ENCODE measurements at regions not wholly inside any gene's neighbourhood (a gene's known extent, or its start where the extent isn't known, plus 50 kb on each side); places are given as distances from the start of the nearest gene placed in this dataset.
A peak's percentile ranks its signal among the peaks of the same experiment; 100 is the strongest.
"Not testable (repeated sequence)": the region's sequence is repeated elsewhere in the genome, so short reads cannot be mapped to it uniquely, and the experiment has no call there.

DNA sequence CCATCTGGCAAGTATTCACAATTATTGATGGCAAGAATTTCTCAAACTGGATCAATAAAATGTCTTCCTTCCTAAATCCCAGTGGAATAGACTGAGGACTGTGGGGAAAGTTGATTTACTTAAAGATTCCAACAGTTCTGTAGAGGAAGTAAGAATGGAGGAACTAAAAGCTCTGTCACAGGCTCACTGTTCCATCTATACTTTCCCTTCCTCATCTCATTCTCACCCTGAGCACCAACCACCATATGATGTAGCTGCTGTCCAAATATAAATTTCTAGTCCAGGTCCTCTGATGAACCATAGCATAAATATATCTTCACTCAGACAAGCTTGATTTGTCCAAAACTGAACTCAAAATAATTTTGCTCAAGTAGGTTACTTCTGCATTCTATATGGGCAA is 786.9 kb downstream of the TTLL7 start:
- not testable (repeated sequence) for H3K18ac ChIP-seq (ENCODE audit: low read length); H2BK120ac ChIP-seq (ENCODE audit: insufficient read depth, low read length, poor library complexity); H3K4me2 ChIP-seq (ENCODE audit: low read length); H3K9ac ChIP-seq (ENCODE audit: low read length); H3K79me2 ChIP-seq (ENCODE audit: control insufficient read depth, insufficient read depth, low read length, poor library complexity); H3K9me3 ChIP-seq (ENCODE audit: insufficient read depth, low read depth, low read length); H3K4me3 ChIP-seq (ENCODE audit: low read depth, low read length); H2AK5ac ChIP-seq (ENCODE audit: low read length); H3K79me1 ChIP-seq (ENCODE audit: low read length); H2AFZ ChIP-seq (ENCODE audit: insufficient read depth, low read length, poor library complexity); H3K14ac ChIP-seq (ENCODE audit: low read length); H2BK5ac ChIP-seq (ENCODE audit: low read depth, low read length, poor library complexity); H3K27ac ChIP-seq (ENCODE audit: low read depth, low read length); H3K4me1 ChIP-seq (ENCODE audit: control insufficient read depth in 1 of 2, insufficient read depth in 2 of 2, low read length in 2 of 2); H4K12ac ChIP-seq (ENCODE audit: low read depth, low read length); H4K91ac ChIP-seq (ENCODE audit: low read depth, low read length); H3K27me3 ChIP-seq (ENCODE audit: insufficient read depth, low read length); H2BK12ac ChIP-seq (ENCODE audit: low read length); H3K23ac ChIP-seq (ENCODE audit: low read length); DNase-seq; H3K4ac ChIP-seq (ENCODE audit: low read depth, low read length); H4K8ac ChIP-seq (ENCODE audit: low read depth, low read length); H3K36me3 ChIP-seq (ENCODE audit: control insufficient read depth in 1 of 2, insufficient read depth in 2 of 2, low read length in 2 of 2)

DNA sequence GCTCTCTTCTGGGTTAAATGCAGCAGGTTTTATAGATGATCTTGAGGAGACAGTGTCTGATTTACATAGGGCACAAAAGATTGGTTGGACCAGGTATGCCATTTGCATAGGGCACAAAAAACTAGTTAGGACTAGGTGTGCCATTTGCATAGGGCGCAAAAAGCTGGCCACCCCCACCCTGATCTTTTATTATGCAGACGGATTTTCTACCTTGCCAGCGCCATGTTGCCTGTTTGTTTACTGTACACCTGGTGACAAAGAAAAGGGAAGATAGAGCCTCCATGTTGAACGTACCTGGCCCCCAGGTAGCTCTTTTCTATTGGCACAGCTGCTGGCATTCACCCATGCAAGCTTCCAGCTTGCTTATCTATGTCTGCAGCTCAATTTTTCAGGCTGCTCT is 790.4 kb downstream of the TTLL7 start:
- not testable (repeated sequence) for H3K79me2 ChIP-seq (ENCODE audit: control insufficient read depth, insufficient read depth, low read length, poor library complexity); H2AK5ac ChIP-seq (ENCODE audit: low read length); H3K36me3 ChIP-seq (ENCODE audit: control insufficient read depth in 1 of 2, insufficient read depth in 2 of 2, low read length in 2 of 2); H3K4me3 ChIP-seq (ENCODE audit: low read depth, low read length); H3K23ac ChIP-seq (ENCODE audit: low read length); H3K18ac ChIP-seq (ENCODE audit: low read length); H4K8ac ChIP-seq (ENCODE audit: low read depth, low read length); H3K4me1 ChIP-seq (ENCODE audit: control insufficient read depth in 1 of 2, insufficient read depth in 2 of 2, low read length in 2 of 2); H3K79me1 ChIP-seq (ENCODE audit: low read length); DNase-seq; H3K9me3 ChIP-seq (ENCODE audit: insufficient read depth, low read depth, low read length); H4K12ac ChIP-seq (ENCODE audit: low read depth, low read length); H3K9ac ChIP-seq (ENCODE audit: low read length); H3K4me2 ChIP-seq (ENCODE audit: low read length); H3K27me3 ChIP-seq (ENCODE audit: insufficient read depth, low read length); H2BK5ac ChIP-seq (ENCODE audit: low read depth, low read length, poor library complexity); H3K27ac ChIP-seq (ENCODE audit: low read depth, low read length); H2BK12ac ChIP-seq (ENCODE audit: low read length); H4K91ac ChIP-seq (ENCODE audit: low read depth, low read length); H2AFZ ChIP-seq (ENCODE audit: insufficient read depth, low read length, poor library complexity); H3K4ac ChIP-seq (ENCODE audit: low read depth, low read length); H3K14ac ChIP-seq (ENCODE audit: low read length); H2BK120ac ChIP-seq (ENCODE audit: insufficient read depth, low read length, poor library complexity)
- no CpG with 5 or more reads among the region's 4 CpGs for WGBS (ENCODE audit: extremely low coverage, insufficient coverage, insufficient read length)

DNA sequence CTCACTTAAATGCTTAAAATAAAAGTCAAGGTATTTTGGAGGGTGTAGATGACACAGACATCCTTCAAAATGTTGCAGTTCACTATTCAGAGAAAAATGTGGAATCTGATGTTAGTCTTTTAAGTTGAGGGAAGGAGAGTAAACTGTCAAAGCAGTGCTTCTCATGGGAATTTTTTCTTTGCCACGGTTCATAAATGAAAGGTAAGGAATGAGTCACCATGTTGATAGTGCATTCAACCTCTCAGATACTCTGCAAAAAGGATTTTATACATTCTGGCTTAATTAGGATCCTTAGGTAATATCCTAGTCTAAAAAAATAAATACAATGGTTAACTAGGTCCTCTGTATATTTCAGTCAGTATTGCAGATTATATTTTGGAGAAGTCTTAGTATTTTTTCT is 804.3 kb downstream of the TTLL7 start:
- not testable (repeated sequence) for H2AK5ac ChIP-seq (ENCODE audit: low read length); H3K4ac ChIP-seq (ENCODE audit: low read depth, low read length); H3K27ac ChIP-seq (ENCODE audit: low read depth, low read length); H2BK5ac ChIP-seq (ENCODE audit: low read depth, low read length, poor library complexity); H4K91ac ChIP-seq (ENCODE audit: low read depth, low read length); H2BK12ac ChIP-seq (ENCODE audit: low read length); H3K4me3 ChIP-seq (ENCODE audit: low read depth, low read length); H3K36me3 ChIP-seq (ENCODE audit: control insufficient read depth in 1 of 2, insufficient read depth in 2 of 2, low read length in 2 of 2); H3K9me3 ChIP-seq (ENCODE audit: insufficient read depth, low read depth, low read length); H3K14ac ChIP-seq (ENCODE audit: low read length); H3K79me2 ChIP-seq (ENCODE audit: control insufficient read depth, insufficient read depth, low read length, poor library complexity); H2AFZ ChIP-seq (ENCODE audit: insufficient read depth, low read length, poor library complexity); H4K8ac ChIP-seq (ENCODE audit: low read depth, low read length); H2BK120ac ChIP-seq (ENCODE audit: insufficient read depth, low read length, poor library complexity); DNase-seq; H3K9ac ChIP-seq (ENCODE audit: low read length); H4K12ac ChIP-seq (ENCODE audit: low read depth, low read length); H3K18ac ChIP-seq (ENCODE audit: low read length); H3K79me1 ChIP-seq (ENCODE audit: low read length); H3K4me2 ChIP-seq (ENCODE audit: low read length); H3K23ac ChIP-seq (ENCODE audit: low read length); H3K4me1 ChIP-seq (ENCODE audit: control insufficient read depth in 1 of 2, insufficient read depth in 2 of 2, low read length in 2 of 2); H3K27me3 ChIP-seq (ENCODE audit: insufficient read depth, low read length)
- no CpG with 5 or more reads among the region's 1 CpG for WGBS (ENCODE audit: extremely low coverage, insufficient coverage, insufficient read length)

DNA sequence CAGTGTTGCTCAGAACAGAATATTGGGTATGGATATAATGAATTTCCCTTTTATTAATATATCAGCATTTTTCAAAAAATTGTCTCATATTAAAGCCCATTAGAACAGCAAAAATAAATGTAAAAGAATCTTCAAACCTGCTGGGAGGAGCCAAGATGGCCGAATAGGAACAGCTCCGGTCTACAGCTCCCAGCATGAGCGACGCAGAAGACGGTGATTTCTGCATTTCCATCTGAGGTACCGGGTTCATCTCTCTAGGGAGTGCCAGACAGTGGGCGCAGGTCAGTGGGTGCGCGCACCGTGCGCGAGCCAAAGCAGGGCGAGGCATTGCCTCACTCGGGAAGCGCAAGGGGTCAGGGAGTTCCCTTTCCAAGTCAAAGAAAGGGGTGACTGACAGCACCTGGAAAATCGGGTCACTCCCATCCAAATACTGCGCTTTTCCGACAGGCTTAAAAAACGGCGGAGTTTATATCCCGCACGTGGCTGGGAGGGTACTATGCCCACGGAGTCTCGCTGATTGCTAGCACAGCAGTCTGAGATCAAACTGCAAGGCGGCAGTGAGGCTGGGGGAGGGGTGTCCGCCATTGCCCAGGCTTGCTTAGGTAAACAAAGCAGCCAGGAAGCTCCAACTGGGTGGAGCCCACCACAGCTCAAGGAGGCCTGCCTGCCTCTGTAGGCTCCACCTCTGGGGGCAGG is 816.8 kb downstream of the TTLL7 start:
- not testable (repeated sequence) for H3K79me1 ChIP-seq (ENCODE audit: low read length); H2AK5ac ChIP-seq (ENCODE audit: low read length); H3K27ac ChIP-seq (ENCODE audit: low read depth, low read length); H2BK12ac ChIP-seq (ENCODE audit: low read length); H3K79me2 ChIP-seq (ENCODE audit: control insufficient read depth, insufficient read depth, low read length, poor library complexity); H2AFZ ChIP-seq (ENCODE audit: insufficient read depth, low read length, poor library complexity); H3K4me3 ChIP-seq (ENCODE audit: low read depth, low read length); H3K14ac ChIP-seq (ENCODE audit: low read length); H4K8ac ChIP-seq (ENCODE audit: low read depth, low read length); DNase-seq; H3K4ac ChIP-seq (ENCODE audit: low read depth, low read length); H3K9me3 ChIP-seq (ENCODE audit: insufficient read depth, low read depth, low read length); H2BK5ac ChIP-seq (ENCODE audit: low read depth, low read length, poor library complexity); H2BK120ac ChIP-seq (ENCODE audit: insufficient read depth, low read length, poor library complexity); H3K9ac ChIP-seq (ENCODE audit: low read length); H3K4me1 ChIP-seq (ENCODE audit: control insufficient read depth in 1 of 2, insufficient read depth in 2 of 2, low read length in 2 of 2); H3K4me2 ChIP-seq (ENCODE audit: low read length); H3K18ac ChIP-seq (ENCODE audit: low read length); H3K23ac ChIP-seq (ENCODE audit: low read length); H4K12ac ChIP-seq (ENCODE audit: low read depth, low read length); H3K36me3 ChIP-seq (ENCODE audit: control insufficient read depth in 1 of 2, insufficient read depth in 2 of 2, low read length in 2 of 2); H3K27me3 ChIP-seq (ENCODE audit: insufficient read depth, low read length)
- WGBS (ENCODE audit: extremely low coverage, insufficient coverage, insufficient read length) = no CpG with 5 or more reads among the region's 26 CpGs
- H4K91ac ChIP-seq (ENCODE audit: low read depth, low read length) = peak overlapping the region; percentile 24
